ENCODE measurements at regions not wholly inside any gene's neighbourhood (a gene's known extent, or its start where the extent isn't known, plus 50 kb on each side); places are given as distances from the start of the nearest gene placed in this dataset.

DNA sequence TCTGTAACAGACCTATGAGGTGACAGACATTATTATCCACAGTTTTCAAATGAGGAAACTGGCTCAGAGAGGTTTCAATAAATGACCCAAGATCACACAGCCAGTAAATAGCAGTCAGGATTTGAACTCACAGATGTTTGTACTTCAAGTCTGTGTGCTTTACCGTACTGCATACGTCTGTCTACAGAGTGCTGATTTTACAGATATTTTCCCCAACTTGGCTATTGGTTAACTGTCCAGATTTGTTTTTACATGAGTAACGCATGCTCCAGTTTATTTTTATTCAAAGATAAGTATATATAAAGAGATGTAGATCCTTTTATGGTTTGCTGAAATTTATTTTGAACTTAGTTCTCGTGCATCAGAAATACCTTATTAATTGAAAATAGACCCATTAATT lies 65.7 kb upstream of the SLC38A2 start:
- TF ChIP-seq, protein P1, sequence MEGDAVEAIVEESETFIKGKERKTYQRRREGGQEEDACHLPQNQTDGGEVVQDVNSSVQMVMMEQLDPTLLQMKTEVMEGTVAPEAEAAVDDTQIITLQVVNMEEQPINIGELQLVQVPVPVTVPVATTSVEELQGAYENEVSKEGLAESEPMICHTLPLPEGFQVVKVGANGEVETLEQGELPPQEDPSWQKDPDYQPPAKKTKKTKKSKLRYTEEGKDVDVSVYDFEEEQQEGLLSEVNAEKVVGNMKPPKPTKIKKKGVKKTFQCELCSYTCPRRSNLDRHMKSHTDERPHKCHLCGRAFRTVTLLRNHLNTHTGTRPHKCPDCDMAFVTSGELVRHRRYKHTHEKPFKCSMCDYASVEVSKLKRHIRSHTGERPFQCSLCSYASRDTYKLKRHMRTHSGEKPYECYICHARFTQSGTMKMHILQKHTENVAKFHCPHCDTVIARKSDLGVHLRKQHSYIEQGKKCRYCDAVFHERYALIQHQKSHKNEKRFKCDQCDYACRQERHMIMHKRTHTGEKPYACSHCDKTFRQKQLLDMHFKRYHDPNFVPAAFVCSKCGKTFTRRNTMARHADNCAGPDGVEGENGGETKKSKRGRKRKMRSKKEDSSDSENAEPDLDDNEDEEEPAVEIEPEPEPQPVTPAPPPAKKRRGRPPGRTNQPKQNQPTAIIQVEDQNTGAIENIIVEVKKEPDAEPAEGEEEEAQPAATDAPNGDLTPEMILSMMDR (conservative IDR thresholded peaks at IDR 0.05; ENCODE audit: low read depth, low read length): no peak
- no peak for TF ChIP-seq EZH2 (IDR thresholded peaks at IDR 0.05; ENCODE audit: low read length, unreplicated experiment)

Data from PC-3 (cell line).